Spleen (tissue), 11 donors: ENCODE measurements at regions not wholly inside any gene's neighbourhood (a gene's known extent, or its start where the extent isn't known, plus 50 kb on each side); places are given as distances from the start of the nearest gene placed in this dataset.
"Not testable (repeated sequence)": the region's sequence is repeated elsewhere in the genome, so short reads cannot be mapped to it uniquely, and the experiment has no call there.

Experiments used
- DNase-seq: peaks from one replicate; pipeline ENCODE4 v3.0.0-alpha.2; 2020
- H3K27ac ChIP-seq, 8 donors: fragments of 200-600 bp; sonication (generic) in 7 of 8; 1 replicate in 4 of 8; 2 replicates in 4 of 8; pipeline versions ENCODE4 v1.5.0 to v1.8.0; 2016 to 2021; ENCODE audit warnings: inconsistent platforms in 4 of 8, mild to moderate bottlenecking in 4 of 8, moderate library complexity in 1 of 8
- H3K27me3 ChIP-seq, 7 donors: fragments of 200-600 bp; sonication (generic) in 6 of 7; replicated peaks in 1 of 7; 1 replicate in 4 of 7; 2 replicates in 3 of 7; pipeline versions ENCODE4 v1.5.0 to v1.8.0; 2016 to 2021; ENCODE audit warnings: inconsistent platforms in 3 of 7, mild to moderate bottlenecking in 1 of 7
- H3K36me3 ChIP-seq, 6 donors: fragments of 200-600 bp; sonication (generic) in 5 of 6; 1 replicate in 4 of 6; 2 replicates in 2 of 6; pipeline versions ENCODE4 v1.5.0 to v1.8.0; 2016 to 2021; ENCODE audit warnings: inconsistent platforms in 2 of 6
- H3K4me1 ChIP-seq, 6 donors: fragments of 200-600 bp; sonication (generic) in 5 of 6; 1 replicate in 3 of 6; 2 replicates in 3 of 6; pipeline versions ENCODE4 v1.5.0 to v1.8.0; 2016 to 2021; ENCODE audit warnings: inconsistent platforms in 3 of 6
- H3K4me3 ChIP-seq, 8 donors: fragments of 200-600 bp; sonication (generic) in 7 of 8; 1 replicate in 4 of 8; 2 replicates in 4 of 8; pipeline versions ENCODE4 v1.5.0 to v1.8.0; 2016 to 2021; ENCODE audit warnings: inconsistent platforms in 4 of 8, mild to moderate bottlenecking in 4 of 8, moderate library complexity in 2 of 8
- H3K9me3 ChIP-seq, 8 donors: fragments of 200-600 bp; sonication (generic) in 7 of 8; 1 replicate in 4 of 8; 2 replicates in 4 of 8; pipeline versions ENCODE4 v1.5.0 to v1.8.0; 2016 to 2021; ENCODE audit warnings: inconsistent platforms in 4 of 8
- POLR2A ChIP-seq, 3 donors: fragments of 450-650 bp; IDR thresholded peaks; one replicate each; pipeline ENCODE4 v1.5.1; 2017; ENCODE audit warnings: antibody characterized with exemption in 3 of 3, mild to moderate bottlenecking in 1 of 3
- POLR2AphosphoS5 ChIP-seq, 3 donors: sonication (generic); formaldehyde crosslinking; IDR thresholded peaks; one replicate each; pipeline ENCODE4 v1.5.1; 2017; ENCODE audit warnings: antibody characterized with exemption in 3 of 3
- WGBS, 5 donors: extraction: QIAGEN DNeasy Blood & Tissue Kit in 3 of 5; methylation state at CpG; one replicate each; pipeline versions ENCODE4 v1.1.5 to v1.1.7; 2013 to 2018; 5-methylcytosine and 5-hydroxymethylcytosine counted together
- intact Hi-C: fragments of 100-400 bp; cut with DNase I; formaldehyde crosslinking; loops from one replicate; pipeline ENCODE4 v1.15.0; 2023; ENCODE audit warnings: low total_unique reads
- TF ChIP-seq, protein P1 (sequence below), 11 experiments: fragments of 200-600 bp in 7 of 11; fragments of 450-650 bp in 4 of 11; sonication (generic) in 4 of 11; IDR thresholded peaks in 8 of 11; conservative IDR thresholded peaks in 3 of 11; 1 replicate in 7 of 11; 2 replicates in 4 of 11; pipeline versions ENCODE4 v1.4.0 to v1.8.0; 2016 to 2021; ENCODE audit warnings: antibody characterized with exemption in 11 of 11, inconsistent platforms in 4 of 11, mild to moderate bottlenecking in 1 of 11
- donor health status: healthy with polysubstance abuse.
- donor health status: DM: no; HTN: no; CAD: no; lungs with moderate emphysema.
- donor health status: DM: no; HTN: no; CAD: no.
- donor health status: Bipolar disorder and iron deficiency.
- donor health status: healthy.
- donor health status: DM: no; HTN: no; CAD: no.
- donor health status: DM: yes; HTN: yes; CAD: no.

DNA sequence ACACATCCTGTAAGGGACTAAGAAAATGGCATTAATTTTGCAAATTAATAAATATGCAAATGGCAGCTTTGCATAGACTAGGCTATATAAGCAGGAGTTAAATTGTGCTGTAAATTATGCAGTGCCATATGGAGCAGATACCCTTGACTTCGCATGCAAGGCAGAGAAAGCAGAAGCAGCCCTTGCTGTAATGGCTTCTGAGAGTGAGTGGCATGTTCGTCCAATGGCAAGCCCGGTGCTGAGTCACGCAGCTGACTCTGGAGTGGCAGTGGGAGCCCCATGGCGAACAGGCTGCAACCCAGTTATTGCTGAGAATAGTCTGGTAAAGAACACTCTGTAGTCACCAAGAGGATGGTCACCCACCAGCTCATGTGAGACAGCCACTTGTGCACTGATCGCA, 1186.5 kb downstream of the TYW1 start:
- intact Hi-C loops = no loop called here
- H3K9me3 ChIP-seq = peaks cover 0 to 14% (median 0%) of the 10 kb centered on the region in 8 donors
- no peak overlapping the region for H3K4me3 ChIP-seq
- H3K4me1 ChIP-seq = no peaks in the 10 kb centered on the region
- WGBS, 5 donors = 80 to 89% (median 84%) methylated on average over 6 of the region's 6 CpGs
- TF ChIP-seq POLR2AphosphoS5 (IDR thresholded peaks at IDR 0.05) (no peak), POLR2A (IDR thresholded peaks at IDR 0.05) (no peak)
- TF ChIP-seq, protein P1, sequence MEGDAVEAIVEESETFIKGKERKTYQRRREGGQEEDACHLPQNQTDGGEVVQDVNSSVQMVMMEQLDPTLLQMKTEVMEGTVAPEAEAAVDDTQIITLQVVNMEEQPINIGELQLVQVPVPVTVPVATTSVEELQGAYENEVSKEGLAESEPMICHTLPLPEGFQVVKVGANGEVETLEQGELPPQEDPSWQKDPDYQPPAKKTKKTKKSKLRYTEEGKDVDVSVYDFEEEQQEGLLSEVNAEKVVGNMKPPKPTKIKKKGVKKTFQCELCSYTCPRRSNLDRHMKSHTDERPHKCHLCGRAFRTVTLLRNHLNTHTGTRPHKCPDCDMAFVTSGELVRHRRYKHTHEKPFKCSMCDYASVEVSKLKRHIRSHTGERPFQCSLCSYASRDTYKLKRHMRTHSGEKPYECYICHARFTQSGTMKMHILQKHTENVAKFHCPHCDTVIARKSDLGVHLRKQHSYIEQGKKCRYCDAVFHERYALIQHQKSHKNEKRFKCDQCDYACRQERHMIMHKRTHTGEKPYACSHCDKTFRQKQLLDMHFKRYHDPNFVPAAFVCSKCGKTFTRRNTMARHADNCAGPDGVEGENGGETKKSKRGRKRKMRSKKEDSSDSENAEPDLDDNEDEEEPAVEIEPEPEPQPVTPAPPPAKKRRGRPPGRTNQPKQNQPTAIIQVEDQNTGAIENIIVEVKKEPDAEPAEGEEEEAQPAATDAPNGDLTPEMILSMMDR (IDR thresholded peaks at IDR 0.05 in 8 of 11, conservative IDR thresholded peaks at IDR 0.05 in 3 of 11) = no peak
- no peak for DNase-seq
- H3K27ac ChIP-seq = no peak overlapping the region
- no peaks in the 10 kb centered on the region for H3K36me3 ChIP-seq
- H3K27me3 ChIP-seq = no peaks in the 10 kb centered on the region

DNA sequence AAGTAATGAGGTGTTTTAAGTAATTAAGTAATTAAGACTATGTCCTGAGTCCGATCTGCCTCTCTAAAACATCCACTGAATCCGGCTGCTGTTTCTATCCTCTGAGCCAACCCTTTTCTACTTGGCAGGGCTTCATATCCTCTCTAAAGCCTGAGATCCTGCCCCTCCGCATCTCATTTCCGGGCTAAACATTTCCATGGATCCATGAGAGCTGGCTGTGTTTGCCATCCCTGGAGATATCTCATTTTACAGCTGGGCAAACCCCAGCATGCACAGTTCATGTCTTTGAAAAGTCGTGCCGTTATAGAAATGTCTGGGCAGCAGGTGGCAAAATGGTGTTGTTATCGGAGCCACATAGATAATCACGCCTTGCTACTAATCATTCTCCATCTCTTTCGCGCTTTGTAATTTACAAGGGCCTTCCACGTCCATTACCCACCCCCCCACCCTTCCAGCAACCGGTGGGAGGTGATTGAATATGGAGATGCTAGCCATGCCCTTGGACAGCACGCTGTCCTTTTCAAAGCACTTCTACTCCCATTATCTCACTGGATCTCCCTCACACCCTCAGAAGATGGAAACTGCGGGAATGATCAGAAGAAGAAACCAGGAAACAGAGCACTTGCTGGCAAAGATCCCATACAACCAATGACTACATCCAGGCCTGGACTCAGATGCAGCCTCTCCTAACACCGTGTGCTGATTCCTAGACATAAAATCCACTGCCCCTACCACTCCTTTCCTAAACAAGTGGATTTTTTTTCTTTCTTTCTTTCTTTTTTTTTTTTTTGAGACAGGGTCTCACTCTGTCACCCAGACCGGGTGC, 1189.2 kb downstream of the TYW1 start:
- Histone ChIP-seq H3K4me3 (no peak overlapping the region), H3K4me1 (no peaks in the 10 kb centered on the region), H3K36me3 (no peaks in the 10 kb centered on the region), H3K27me3 (no peaks in the 10 kb centered on the region), H3K27ac (no peak overlapping the region), H3K9me3 (peaks cover 0 to 14% (median 0%) of the 10 kb centered on the region in 8 donors)
- WGBS, 5 donors = 67 to 82% (median 71%) methylated on average over 16 of the region's 16 CpGs
- TF ChIP-seq, protein P1 (IDR thresholded peaks at IDR 0.05 in 8 of 11, conservative IDR thresholded peaks at IDR 0.05 in 3 of 11) = peak in 1 of 11 experiments; percentile 6
- TF ChIP-seq POLR2AphosphoS5 (IDR thresholded peaks at IDR 0.05) (no peak), POLR2A (IDR thresholded peaks at IDR 0.05) (no peak)
- intact Hi-C loops = no loop called here
- DNase-seq = no peak

DNA sequence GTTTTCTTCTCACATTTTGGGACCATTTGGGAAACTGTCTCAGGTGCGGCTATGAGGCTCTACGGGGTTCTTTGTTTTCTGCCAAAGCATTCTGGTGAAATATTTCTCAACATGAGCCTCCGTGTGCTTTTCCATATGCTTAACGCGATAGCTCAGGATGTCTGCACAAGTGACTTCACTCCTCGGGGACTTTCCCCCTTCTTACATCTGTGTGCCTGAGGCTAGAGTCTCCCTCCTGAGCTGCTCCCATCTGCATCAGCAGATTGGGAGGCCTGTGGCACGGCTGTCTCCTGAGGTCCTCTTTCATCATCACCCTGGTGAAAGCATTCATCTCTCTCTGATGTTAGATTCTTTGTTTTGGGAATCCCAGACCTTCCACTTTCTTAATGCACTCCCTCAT, 1190.9 kb downstream of the TYW1 start:
- Histone ChIP-seq H3K4me3 (no peak overlapping the region), H3K27me3 (no peaks in the 10 kb centered on the region), H3K4me1 (no peaks in the 10 kb centered on the region), H3K9me3 (peaks cover 0 to 14% (median 0%) of the 10 kb centered on the region in 8 donors), H3K36me3 (no peaks in the 10 kb centered on the region), H3K27ac (no peak overlapping the region)
- TF ChIP-seq, protein P1 (IDR thresholded peaks at IDR 0.05 in 8 of 11, conservative IDR thresholded peaks at IDR 0.05 in 3 of 11) = no peak
- TF ChIP-seq POLR2A (IDR thresholded peaks at IDR 0.05) (no peak), POLR2AphosphoS5 (IDR thresholded peaks at IDR 0.05) (no peak)
- DNase-seq = peak; percentile 20
- 71 to 85% (median 80%) methylated on average over 7 of the region's 7 CpGs for WGBS, 5 donors
- intact Hi-C loops = no loop called here

DNA sequence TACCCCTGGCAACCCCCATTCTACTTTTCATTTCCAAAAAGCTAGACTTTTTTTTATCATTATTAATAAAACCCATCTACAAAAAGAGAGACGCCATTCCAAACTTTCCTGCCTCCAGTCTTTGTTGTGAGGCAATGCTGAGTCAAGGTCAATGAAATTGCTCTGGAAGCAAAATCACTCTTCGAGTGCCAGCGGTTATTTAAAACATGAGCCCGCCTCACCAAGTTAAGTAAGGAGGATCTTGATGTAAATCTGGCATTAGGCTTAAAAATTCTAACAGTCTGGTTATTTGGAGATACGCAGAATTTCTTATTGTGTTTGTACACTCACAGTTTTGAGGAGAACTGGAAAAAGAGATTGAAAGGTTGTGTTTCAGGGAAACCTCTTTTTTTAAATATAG, 1196.3 kb downstream of the TYW1 start:
- Histone ChIP-seq H3K4me3 (no peak overlapping the region), H3K9me3 (peaks cover 0 to 34% (median 21%) of the 10 kb centered on the region in 8 donors), H3K4me1 (no peaks in the 10 kb centered on the region), H3K27ac (no peak overlapping the region), H3K36me3 (no peaks in the 10 kb centered on the region), H3K27me3 (no peaks in the 10 kb centered on the region)
- 67 to 78% (median 73%) methylated on average over 5 of the region's 5 CpGs for WGBS, 5 donors
- TF ChIP-seq POLR2AphosphoS5 (IDR thresholded peaks at IDR 0.05) (no peak), POLR2A (IDR thresholded peaks at IDR 0.05) (no peak)
- TF ChIP-seq, protein P1 (IDR thresholded peaks at IDR 0.05 in 8 of 11, conservative IDR thresholded peaks at IDR 0.05 in 3 of 11) = no peak
- no peak for DNase-seq
- intact Hi-C loops = no loop called here

DNA sequence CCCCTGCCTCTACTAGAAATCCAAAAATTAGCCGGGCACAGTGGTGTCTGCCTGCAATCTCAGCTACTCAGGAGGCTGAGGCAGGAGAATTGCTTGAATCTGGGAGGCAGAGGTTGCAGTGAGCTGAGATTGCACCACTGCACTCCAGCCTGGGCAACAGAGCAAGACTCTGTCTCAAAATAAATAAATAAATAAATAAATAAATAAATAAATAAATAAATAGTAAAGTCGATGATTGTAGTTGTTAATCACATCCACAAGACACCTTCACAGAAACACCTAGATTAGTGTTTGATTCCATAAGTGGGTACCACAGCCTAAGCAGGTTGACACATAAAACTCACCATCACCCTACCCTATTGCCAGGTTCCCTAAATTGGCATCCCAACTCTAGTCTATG, 1199.0 kb downstream of the TYW1 start:
- peaks cover 0 to 41% (median 21%) of the 10 kb centered on the region in 8 donors for H3K9me3 ChIP-seq
- DNase-seq, H3K27ac ChIP-seq, H3K36me3 ChIP-seq, H3K4me1 ChIP-seq, intact Hi-C loops, H3K4me3 ChIP-seq, H3K27me3 ChIP-seq: not testable (repeated sequence)
- WGBS, 5 donors = 75 to 93% (median 82%) methylated on average over 2 of the region's 2 CpGs
